Activated naive CD8-positive, alpha-beta T cell treated with anti-CD3 and anti-CD28 coated beads, Interleukin-2, amount 50 U/mL, for 24 hours (primary cell): ENCODE measurements at regions not wholly inside any gene's neighbourhood (a gene's known extent, or its start where the extent isn't known, plus 50 kb on each side); places are given as distances from the start of the nearest gene placed in this dataset.

Experiments
- ATAC-seq: fragments of 150-1000 bp; cut with Tn5 transposase; one replicate; pipeline ENCODE4 v1.10.0; 2021
- DNase-seq: peaks from one replicate; pipeline ENCODE4 v3.0.0; 2021
- H3K27ac Mint-ChIP-seq: one replicate; pipeline ENCODE4 v1.8.0; 2021; ENCODE audit warnings: mild to moderate bottlenecking, mixed read lengths
- H3K27me3 Mint-ChIP-seq: one replicate; pipeline ENCODE4 v1.8.0; 2021; ENCODE audit warnings: mixed read lengths
- H3K36me3 Mint-ChIP-seq: one replicate; pipeline ENCODE4 v1.8.0; 2021; ENCODE audit warnings: low read depth, mixed read lengths
- H3K4me1 Mint-ChIP-seq: one replicate; pipeline ENCODE4 v1.8.0; 2021; ENCODE audit warnings: mixed read lengths
- H3K4me3 Mint-ChIP-seq: one replicate; pipeline ENCODE4 v1.8.0; 2021; ENCODE audit warnings: mild to moderate bottlenecking, moderate library complexity, mixed read lengths
- H3K9me3 Mint-ChIP-seq: one replicate; pipeline ENCODE4 v1.8.0; 2021; ENCODE audit warnings: mixed read lengths

GRCh38 chr18:43572163-43572562, 294.9 kb upstream of the SYT4 start:
- no peak overlapping the region for H3K4me3 Mint-ChIP-seq
- no peaks in the 10 kb centered on the region for H3K4me1 Mint-ChIP-seq
- H3K27ac Mint-ChIP-seq = no peak overlapping the region
- no peaks in the 10 kb centered on the region for H3K36me3 Mint-ChIP-seq
- ATAC-seq = no peak
- peaks cover 2% of the 10 kb centered on the region for H3K27me3 Mint-ChIP-seq
- H3K9me3 Mint-ChIP-seq = no peaks in the 10 kb centered on the region
- DNase-seq = no peak

GRCh38 chr18:43574974-43575373, 297.7 kb upstream of the SYT4 start:
- no peaks in the 10 kb centered on the region for H3K36me3 Mint-ChIP-seq
- no peak overlapping the region for H3K27ac Mint-ChIP-seq
- ATAC-seq (no peak), DNase-seq (no peak)
- H3K4me3 Mint-ChIP-seq = no peak overlapping the region
- no peaks in the 10 kb centered on the region for H3K9me3 Mint-ChIP-seq
- no peaks in the 10 kb centered on the region for H3K4me1 Mint-ChIP-seq
- no peaks in the 10 kb centered on the region for H3K27me3 Mint-ChIP-seq

GRCh38 chr18:43578211-43578610, 300.9 kb upstream of the SYT4 start:
- no peaks in the 10 kb centered on the region for H3K36me3 Mint-ChIP-seq
- peaks cover 1% of the 10 kb centered on the region for H3K27me3 Mint-ChIP-seq
- no peak overlapping the region for H3K27ac Mint-ChIP-seq
- DNase-seq (no peak), ATAC-seq (no peak)
- H3K4me3 Mint-ChIP-seq = no peak overlapping the region
- no peaks in the 10 kb centered on the region for H3K4me1 Mint-ChIP-seq
- H3K9me3 Mint-ChIP-seq = no peaks in the 10 kb centered on the region

- DNase-seq = no peak
- no peak overlapping the region for H3K4me3 Mint-ChIP-seq
- H3K36me3 Mint-ChIP-seq = no peaks in the 10 kb centered on the region
- no peaks in the 10 kb centered on the region for H3K9me3 Mint-ChIP-seq
- H3K4me1 Mint-ChIP-seq = no peaks in the 10 kb centered on the region
- peaks cover 1% of the 10 kb centered on the region for H3K27me3 Mint-ChIP-seq
- H3K27ac Mint-ChIP-seq = no peak overlapping the region
- ATAC-seq = no peak
These were observed 301.4 kb upstream of the SYT4 start for GRCh38 chr18:43578706-43579105.

- Mint-ChIP-seq H3K9me3 (no peaks in the 10 kb centered on the region), H3K27me3 (peaks cover 1% of the 10 kb centered on the region), H3K4me1 (no peaks in the 10 kb centered on the region), H3K27ac (no peak overlapping the region), H3K4me3 (no peak overlapping the region), H3K36me3 (no peaks in the 10 kb centered on the region)
- no peak for DNase-seq
- no peak for ATAC-seq
These were observed 304.7 kb upstream of the SYT4 start for GRCh38 chr18:43581936-43582519.

- Mint-ChIP-seq H3K27ac (no peak overlapping the region), H3K9me3 (no peaks in the 10 kb centered on the region), H3K4me3 (no peak overlapping the region), H3K27me3 (no peaks in the 10 kb centered on the region), H3K36me3 (no peaks in the 10 kb centered on the region), H3K4me1 (no peaks in the 10 kb centered on the region)
- DNase-seq (no peak), ATAC-seq (no peak)
These were observed 310.4 kb upstream of the SYT4 start for GRCh38 chr18:43587538-43588153.

GRCh38 chr18:43588838-43589237, 311.5 kb upstream of the SYT4 start:
- no peak for ATAC-seq

GRCh38 chr18:43589611-43590151, 312.4 kb upstream of the SYT4 start:
- Mint-ChIP-seq H3K27ac (no peak overlapping the region), H3K36me3 (no peaks in the 10 kb centered on the region), H3K27me3 (no peaks in the 10 kb centered on the region), H3K4me1 (no peaks in the 10 kb centered on the region), H3K4me3 (no peak overlapping the region), H3K9me3 (no peaks in the 10 kb centered on the region)
- DNase-seq (no peak), ATAC-seq (no peak)

More at GRCh38 chr18:43588838-43589237, 311.5 kb upstream of the SYT4 start:
- Mint-ChIP-seq H3K9me3 (no peaks in the 10 kb centered on the region), H3K4me3 (no peak overlapping the region), H3K27ac (no peak overlapping the region), H3K27me3 (no peaks in the 10 kb centered on the region), H3K36me3 (no peaks in the 10 kb centered on the region), H3K4me1 (no peaks in the 10 kb centered on the region)
- no peak for DNase-seq

GRCh38 chr18:43590182-43590903, 313.1 kb upstream of the SYT4 start:
- Mint-ChIP-seq H3K36me3 (no peaks in the 10 kb centered on the region), H3K9me3 (no peaks in the 10 kb centered on the region), H3K27me3 (no peaks in the 10 kb centered on the region), H3K4me3 (no peak overlapping the region), H3K4me1 (no peaks in the 10 kb centered on the region), H3K27ac (no peak overlapping the region)
- ATAC-seq (no peak), DNase-seq (no peak)

GRCh38 chr18:43592269-43592668, 315.0 kb upstream of the SYT4 start:
- H3K4me1 Mint-ChIP-seq = no peaks in the 10 kb centered on the region
- no peaks in the 10 kb centered on the region for H3K27me3 Mint-ChIP-seq
- no peak for ATAC-seq
- no peaks in the 10 kb centered on the region for H3K9me3 Mint-ChIP-seq
- H3K27ac Mint-ChIP-seq = no peak overlapping the region
- no peak for DNase-seq
- no peak overlapping the region for H3K4me3 Mint-ChIP-seq
- no peaks in the 10 kb centered on the region for H3K36me3 Mint-ChIP-seq

GRCh38 chr18:43596105-43596712, 318.9 kb upstream of the SYT4 start:
- DNase-seq (no peak), ATAC-seq (no peak)
- Mint-ChIP-seq H3K4me3 (no peak overlapping the region), H3K4me1 (no peaks in the 10 kb centered on the region), H3K36me3 (no peaks in the 10 kb centered on the region), H3K27me3 (no peaks in the 10 kb centered on the region), H3K27ac (no peak overlapping the region), H3K9me3 (no peaks in the 10 kb centered on the region)

GRCh38 chr18:43601432-43601831, 324.1 kb upstream of the SYT4 start:
- H3K4me1 Mint-ChIP-seq = no peaks in the 10 kb centered on the region
- DNase-seq (no peak), ATAC-seq (no peak)
- no peaks in the 10 kb centered on the region for H3K36me3 Mint-ChIP-seq
- H3K27ac Mint-ChIP-seq = no peak overlapping the region
- H3K9me3 Mint-ChIP-seq = peaks cover 14% of the 10 kb centered on the region
- no peak overlapping the region for H3K4me3 Mint-ChIP-seq
- H3K27me3 Mint-ChIP-seq = no peaks in the 10 kb centered on the region

- DNase-seq = no peak
- no peaks in the 10 kb centered on the region for H3K36me3 Mint-ChIP-seq
- H3K4me1 Mint-ChIP-seq = no peaks in the 10 kb centered on the region
- no peak overlapping the region for H3K27ac Mint-ChIP-seq
- no peaks in the 10 kb centered on the region for H3K27me3 Mint-ChIP-seq
- H3K9me3 Mint-ChIP-seq = peaks cover 20% of the 10 kb centered on the region
- H3K4me3 Mint-ChIP-seq = no peak overlapping the region
- no peak for ATAC-seq
These were observed 327.9 kb upstream of the SYT4 start for GRCh38 chr18:43605224-43605623.

GRCh38 chr18:43606795-43607194, 329.5 kb upstream of the SYT4 start:
- ATAC-seq (no peak), DNase-seq (no peak)
- no peak overlapping the region for H3K27ac Mint-ChIP-seq
- H3K4me3 Mint-ChIP-seq = no peak overlapping the region
- H3K36me3 Mint-ChIP-seq = no peaks in the 10 kb centered on the region
- H3K4me1 Mint-ChIP-seq = no peaks in the 10 kb centered on the region
- peaks cover 20% of the 10 kb centered on the region for H3K9me3 Mint-ChIP-seq
- no peaks in the 10 kb centered on the region for H3K27me3 Mint-ChIP-seq

GRCh38 chr18:43620936-43621335, 343.6 kb upstream of the SYT4 start:
- Mint-ChIP-seq H3K4me1 (no peaks in the 10 kb centered on the region), H3K9me3 (no peaks in the 10 kb centered on the region), H3K36me3 (no peaks in the 10 kb centered on the region), H3K4me3 (no peak overlapping the region), H3K27me3 (no peaks in the 10 kb centered on the region), H3K27ac (no peak overlapping the region)
- ATAC-seq (no peak), DNase-seq (no peak)
